GM20000 (cell line): ENCODE measurements at regions not wholly inside any gene's neighbourhood (a gene's known extent, or its start where the extent isn't known, plus 50 kb on each side); places are given as distances from the start of the nearest gene placed in this dataset.

ENCODE experiments used
- DNase-seq: peaks from one replicate; pipeline ENCODE4 v3.0.0; 2012; ENCODE audit warnings: low spot score
- CTCF ChIP-seq: IDR thresholded peaks from 2 replicates; pipeline ENCODE4 v1.5.1; 2012; ENCODE audit warnings: mild to moderate bottlenecking, control low read depth; ENCODE audit errors: extremely low read depth, missing control alignments

- no peak for TF ChIP-seq CTCF
- no peak for DNase-seq
Observed at GRCh38 chr5:77550406-77550805, 58.3 kb upstream of the WDR41 start.

GRCh38 chr5:77545285-77545684, 53.2 kb upstream of the WDR41 start:
- DNase-seq: no peak
- TF ChIP-seq CTCF: no peak
